H9 (cell line): ENCODE measurements at regions not wholly inside any gene's neighbourhood (a gene's known extent, or its start where the extent isn't known, plus 50 kb on each side); places are given as distances from the start of the nearest gene placed in this dataset.

Experiments used
- DNase-seq: peaks from one replicate; pipeline ENCODE4 v3.0.0-alpha.2; 2017
- H2AFZ ChIP-seq: one replicate; pipeline ENCODE4 v1.6.1; 2013; ENCODE audit warnings: mild to moderate bottlenecking, low read length, control low read depth, moderate library complexity
- H2AK5ac ChIP-seq: 2 replicates; pipeline ENCODE4 v1.6.1; 2013; ENCODE audit warnings: low read length, control low read depth, mixed read lengths; ENCODE audit not compliant: insufficient read length
- H2BK120ac ChIP-seq: one replicate; pipeline ENCODE4 v1.6.1; 2013; ENCODE audit warnings: low read depth, mild to moderate bottlenecking, low read length, control low read depth, inconsistent platforms; ENCODE audit not compliant: poor library complexity, severe bottlenecking
- H2BK12ac ChIP-seq: 2 replicates; pipeline ENCODE4 v1.6.1; 2013; ENCODE audit warnings: low read length, control low read depth, mixed read lengths, low read depth; ENCODE audit not compliant: insufficient read length
- H2BK15ac ChIP-seq: 2 replicates; pipeline ENCODE4 v1.6.1; 2013; ENCODE audit warnings: low read depth, low read length, control low read depth
- H2BK20ac ChIP-seq: one replicate; pipeline ENCODE4 v1.6.1; 2013; ENCODE audit warnings: low read depth, mild to moderate bottlenecking, low read length, control low read depth, inconsistent platforms; ENCODE audit not compliant: poor library complexity, severe bottlenecking
- H2BK5ac ChIP-seq: 2 replicates; pipeline ENCODE4 v1.6.1; 2013; ENCODE audit warnings: low read length, control low read depth, mixed read lengths; ENCODE audit not compliant: insufficient read length
- H3K14ac ChIP-seq: 2 replicates; pipeline ENCODE4 v1.6.1; 2013; ENCODE audit warnings: low read length, control low read depth; ENCODE audit not compliant: insufficient read depth
- H3K18ac ChIP-seq: 2 replicates; pipeline ENCODE4 v1.6.1; 2013; ENCODE audit warnings: low read depth, mild to moderate bottlenecking, mixed read lengths, low read length, control low read depth; ENCODE audit not compliant: insufficient read length
- H3K23ac ChIP-seq: 2 replicates; pipeline ENCODE4 v1.6.1; 2013; ENCODE audit warnings: low read length, control low read depth, mixed read lengths, low read depth; ENCODE audit not compliant: insufficient read length
- H3K23me2 ChIP-seq: 2 replicates; pipeline ENCODE4 v1.6.1; 2013; ENCODE audit warnings: low read depth, mild to moderate bottlenecking, mixed read lengths, low read length, control low read depth; ENCODE audit not compliant: insufficient read length, poor library complexity, severe bottlenecking
- H3K27ac ChIP-seq: 2 replicates; pipeline ENCODE4 v1.5.1; 2013; ENCODE audit warnings: low read length, control low read depth, mixed read lengths, low read depth; ENCODE audit not compliant: insufficient read length
- H3K27me3 ChIP-seq: 2 replicates; pipeline ENCODE4 v1.6.1; 2013; ENCODE audit warnings: low read length, control low read depth, inconsistent platforms; ENCODE audit not compliant: insufficient read depth
- H3K4ac ChIP-seq: 2 replicates; pipeline ENCODE4 v1.6.1; 2013; ENCODE audit warnings: low read depth, mild to moderate bottlenecking, control low read depth, inconsistent platforms, low read length, moderate library complexity
- H3K4me1 ChIP-seq: 2 replicates; pipeline ENCODE4 v1.6.1; 2013; ENCODE audit warnings: low read length, control low read depth, inconsistent platforms; ENCODE audit not compliant: insufficient read depth
- H3K4me2 ChIP-seq: 2 replicates; pipeline ENCODE4 v1.6.1; 2013; ENCODE audit warnings: low read length, control low read depth, mixed read lengths; ENCODE audit not compliant: insufficient read length, insufficient read depth
- H3K56ac ChIP-seq: 2 replicates; pipeline ENCODE4 v1.6.1; 2013; ENCODE audit warnings: low read depth, mild to moderate bottlenecking, mixed read lengths, low read length, control low read depth; ENCODE audit not compliant: insufficient read length
- H3K79me1 ChIP-seq: 2 replicates; pipeline ENCODE4 v1.6.1; 2013; ENCODE audit warnings: low read depth, mild to moderate bottlenecking, moderate library complexity, low read length, control low read depth, inconsistent platforms; ENCODE audit not compliant: insufficient read depth, poor library complexity, severe bottlenecking
- H3K79me2 ChIP-seq: 2 replicates; pipeline ENCODE4 v1.6.1; 2013; ENCODE audit warnings: low read length, control low read depth, inconsistent platforms; ENCODE audit not compliant: insufficient read depth
- H3K9ac ChIP-seq: 2 replicates; pipeline ENCODE4 v1.6.1; 2013; ENCODE audit warnings: low read length, control low read depth, mixed read lengths; ENCODE audit not compliant: insufficient read length; ENCODE audit errors: extremely low read depth
- H3K9me3 ChIP-seq: one replicate; pipeline ENCODE4 v1.6.1; 2013; ENCODE audit warnings: low read depth, low read length, inconsistent platforms; ENCODE audit not compliant: control insufficient read depth
- H3T11ph ChIP-seq: one replicate; pipeline ENCODE4 v1.6.1; 2013; ENCODE audit warnings: mild to moderate bottlenecking, low read length, control low read depth, inconsistent platforms
- H4K20me1 ChIP-seq: one replicate; pipeline ENCODE4 v1.6.1; 2013; ENCODE audit not compliant: control insufficient read depth, insufficient read length, insufficient read depth
- H4K5ac ChIP-seq: 2 replicates; pipeline ENCODE4 v1.6.1; 2013; ENCODE audit warnings: low read depth, mild to moderate bottlenecking, mixed read lengths, low read length, control low read depth; ENCODE audit not compliant: insufficient read length
- H4K8ac ChIP-seq: replicated peaks from 2 replicates; pipeline ENCODE4 v1.6.1; 2013; ENCODE audit warnings: low read length, control low read depth, mixed read lengths, low read depth; ENCODE audit not compliant: insufficient read length
- H4K91ac ChIP-seq: 2 replicates; pipeline ENCODE4 v1.6.1; 2013; ENCODE audit warnings: low read depth, mild to moderate bottlenecking, moderate library complexity, mixed read lengths, low read length, control low read depth; ENCODE audit not compliant: insufficient read length
- H3K27ac Mint-ChIP-seq, 3 experiments: 2 replicates in 2 of 3; 3 replicates in 1 of 3; pipeline ENCODE4 v1.8.0; 2020 to 2021; ENCODE audit warnings: mixed read lengths in 3 of 3, mild to moderate bottlenecking in 1 of 3, moderate library complexity in 1 of 3
- H3K27me3 Mint-ChIP-seq: 2 replicates; pipeline ENCODE4 v1.8.0; 2021; ENCODE audit warnings: low read depth, mild to moderate bottlenecking, moderate library complexity, mixed read lengths
- H3K36me3 Mint-ChIP-seq, 3 experiments: 2 replicates in 2 of 3; 3 replicates in 1 of 3; pipeline ENCODE4 v1.8.0; 2020 to 2021; ENCODE audit warnings: low read depth in 3 of 3, mixed read lengths in 3 of 3; ENCODE audit not compliant: insufficient read depth in 1 of 3
- H3K4me1 Mint-ChIP-seq, 2 experiments: 2 replicates each; pipeline ENCODE4 v1.8.0; 2020; ENCODE audit warnings: mixed read lengths in 2 of 2
- H3K4me3 Mint-ChIP-seq, 2 experiments: 2 replicates in 1 of 2; 3 replicates in 1 of 2; pipeline ENCODE4 v1.8.0; 2020 to 2021; ENCODE audit warnings: mild to moderate bottlenecking in 2 of 2, mixed read lengths in 2 of 2, moderate library complexity in 1 of 2
- H3K9me3 Mint-ChIP-seq, 2 experiments: 2 replicates in 1 of 2; 3 replicates in 1 of 2; pipeline ENCODE4 v1.8.0; 2020; ENCODE audit warnings: mild to moderate bottlenecking in 2 of 2, mixed read lengths in 2 of 2, moderate library complexity in 1 of 2
- WGBS: extraction: QIAGEN DNeasy Blood & Tissue Kit; methylation state at CpG from one replicate; pipeline ENCODE4 v1.1.7; 2013; ENCODE audit warnings: missing lambda C conversion rate, low lambda C conversion rate, mixed read lengths; ENCODE audit not compliant: insufficient read length; ENCODE audit errors: extremely low coverage; 5-methylcytosine and 5-hydroxymethylcytosine counted together
- TF ChIP-seq, protein P1 (sequence below): fragments of 200-600 bp; sonication (generic); conservative IDR thresholded peaks from 3 replicates; pipeline ENCODE4 v1.8.0; 2021; ENCODE audit warnings: antibody characterized with exemption, mild to moderate bottlenecking

DNA sequence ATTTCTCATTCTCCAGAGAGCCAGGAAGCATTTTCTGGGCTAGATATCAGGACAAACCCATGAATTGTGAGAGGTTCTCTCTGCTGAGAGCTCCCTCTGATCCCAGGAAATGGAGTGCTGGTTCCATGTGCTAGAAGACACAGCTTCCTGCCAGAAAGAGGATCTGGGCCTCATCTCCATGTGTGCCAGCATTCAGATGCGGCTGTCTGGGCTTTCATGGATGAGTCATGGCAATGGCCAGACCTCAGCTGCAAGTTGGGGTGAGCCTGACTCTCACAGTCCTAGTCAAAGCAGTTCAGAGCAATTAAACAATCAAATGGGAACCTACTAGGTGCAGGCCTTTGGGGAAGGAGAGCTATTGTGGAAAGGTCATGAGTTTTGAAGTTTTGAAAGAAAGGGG lies 82.3 kb upstream of the EED start:
- DNase-seq: no peak
- no peak overlapping the region for H4K5ac ChIP-seq
- no peaks in the 10 kb centered on the region for H3K4me1 ChIP-seq
- no peak overlapping the region for H3K23ac ChIP-seq
- H3K79me1 ChIP-seq: no peaks in the 10 kb centered on the region
- H2BK12ac ChIP-seq: no peak overlapping the region
- H3T11ph ChIP-seq: no peak overlapping the region
- no peak overlapping the region for H2AFZ ChIP-seq
- Mint-ChIP-seq H3K27me3 (0 out of 2 replicates have a peak, but pooled peaks cover 1% of the 10 kb centered on the region), H3K27ac (no peak overlapping the region), H3K9me3 (no peaks in the 10 kb centered on the region; a peak in 1 of 5 replicates), H3K4me1 (peaks cover 6 to 7% of the 10 kb centered on the region in 2 experiments), H3K36me3 (no peaks in the 10 kb centered on the region), H3K4me3 (no peak overlapping the region)
- H3K14ac ChIP-seq: no peak overlapping the region
- H4K91ac ChIP-seq: no peak overlapping the region
- no peak overlapping the region for H3K9ac ChIP-seq
- no peak overlapping the region for H3K27ac ChIP-seq
- no peak overlapping the region for H4K8ac ChIP-seq
- no peak overlapping the region for H2BK120ac ChIP-seq
- WGBS: no CpG with 5 or more reads among the region's 1 CpG
- no peak overlapping the region for H2BK15ac ChIP-seq
- no peaks in the 10 kb centered on the region for H3K9me3 ChIP-seq
- no peaks in the 10 kb centered on the region for H3K27me3 ChIP-seq
- no peak overlapping the region for H2BK20ac ChIP-seq
- no peaks in the 10 kb centered on the region for H3K79me2 ChIP-seq
- TF ChIP-seq, protein P1, sequence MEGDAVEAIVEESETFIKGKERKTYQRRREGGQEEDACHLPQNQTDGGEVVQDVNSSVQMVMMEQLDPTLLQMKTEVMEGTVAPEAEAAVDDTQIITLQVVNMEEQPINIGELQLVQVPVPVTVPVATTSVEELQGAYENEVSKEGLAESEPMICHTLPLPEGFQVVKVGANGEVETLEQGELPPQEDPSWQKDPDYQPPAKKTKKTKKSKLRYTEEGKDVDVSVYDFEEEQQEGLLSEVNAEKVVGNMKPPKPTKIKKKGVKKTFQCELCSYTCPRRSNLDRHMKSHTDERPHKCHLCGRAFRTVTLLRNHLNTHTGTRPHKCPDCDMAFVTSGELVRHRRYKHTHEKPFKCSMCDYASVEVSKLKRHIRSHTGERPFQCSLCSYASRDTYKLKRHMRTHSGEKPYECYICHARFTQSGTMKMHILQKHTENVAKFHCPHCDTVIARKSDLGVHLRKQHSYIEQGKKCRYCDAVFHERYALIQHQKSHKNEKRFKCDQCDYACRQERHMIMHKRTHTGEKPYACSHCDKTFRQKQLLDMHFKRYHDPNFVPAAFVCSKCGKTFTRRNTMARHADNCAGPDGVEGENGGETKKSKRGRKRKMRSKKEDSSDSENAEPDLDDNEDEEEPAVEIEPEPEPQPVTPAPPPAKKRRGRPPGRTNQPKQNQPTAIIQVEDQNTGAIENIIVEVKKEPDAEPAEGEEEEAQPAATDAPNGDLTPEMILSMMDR: no peak
- H3K23me2 ChIP-seq: no peaks in the 10 kb centered on the region
- H2AK5ac ChIP-seq: no peak overlapping the region
- H4K20me1 ChIP-seq: no peaks in the 10 kb centered on the region
- no peak overlapping the region for H3K4me2 ChIP-seq
- H2BK5ac ChIP-seq: no peak overlapping the region
- H3K56ac ChIP-seq: no peak overlapping the region
- no peak overlapping the region for H3K4ac ChIP-seq
- no peak overlapping the region for H3K18ac ChIP-seq
